Neural progenitor cell (in vitro differentiated cells): ENCODE measurements at regions not wholly inside any gene's neighbourhood (a gene's known extent, or its start where the extent isn't known, plus 50 kb on each side); places are given as distances from the start of the nearest gene placed in this dataset.

Source experiments
- DNase-seq: peaks from one replicate; pipeline ENCODE4 v3.0.0-alpha.2; 2016; ENCODE audit warnings: low spot score
- H2AFZ ChIP-seq: fragments of 200-600 bp; sonication (generic); replicated peaks from 2 replicates; pipeline ENCODE4 v1.6.1; 2016; ENCODE audit warnings: antibody characterized with exemption
- H3F3A ChIP-seq: fragments of 200-600 bp; sonication (generic); 2 replicates; pipeline ENCODE4 v1.6.1; 2016; ENCODE audit warnings: antibody characterized with exemption, low read depth
- H3K27ac ChIP-seq: fragments of 200-600 bp; sonication (generic); 2 replicates; pipeline ENCODE4 v1.5.1; 2016; ENCODE audit warnings: mild to moderate bottlenecking
- H3K27me3 ChIP-seq: fragments of 200-600 bp; sonication (generic); 2 replicates; pipeline ENCODE4 v1.6.1; 2016; ENCODE audit warnings: mild to moderate bottlenecking, moderate library complexity
- H3K36me3 ChIP-seq: fragments of 200-600 bp; sonication (generic); 2 replicates; pipeline ENCODE4 v1.5.1; 2016
- H3K4me1 ChIP-seq: fragments of 200-600 bp; sonication (generic); 2 replicates; pipeline ENCODE4 v1.6.1; 2016; ENCODE audit warnings: mixed run types
- H3K4me2 ChIP-seq: fragments of 200-600 bp; sonication (generic); 2 replicates; pipeline ENCODE4 v1.6.1; 2016
- H3K4me3 ChIP-seq: fragments of 200-600 bp; sonication (generic); 2 replicates; pipeline ENCODE4 v1.5.1; 2016
- H3K79me2 ChIP-seq: fragments of 200-600 bp; sonication (generic); 2 replicates; pipeline ENCODE4 v1.6.1; 2016; ENCODE audit warnings: low read depth
- H3K9ac ChIP-seq: fragments of 200-600 bp; sonication (generic); 2 replicates; pipeline ENCODE4 v1.6.1; 2016
- H3K9me3 ChIP-seq: fragments of 200-600 bp; sonication (generic); 2 replicates; pipeline ENCODE4 v1.5.1; 2016; ENCODE audit warnings: low read depth
- H4K20me1 ChIP-seq: fragments of 200-600 bp; sonication (generic); 2 replicates; pipeline ENCODE4 v1.6.1; 2016; ENCODE audit warnings: low read depth
- H3K27ac Mint-ChIP-seq: 3 replicates; pipeline ENCODE4 v1.8.0; 2021; ENCODE audit warnings: mixed read lengths
- H3K27me3 Mint-ChIP-seq: 2 replicates; pipeline ENCODE4 v1.8.0; 2022; ENCODE audit warnings: low read depth, mild to moderate bottlenecking, inconsistent platforms, moderate library complexity, mixed read lengths; ENCODE audit not compliant: insufficient read depth
- H3K36me3 Mint-ChIP-seq: 3 replicates; pipeline ENCODE4 v1.8.0; 2021; ENCODE audit warnings: mixed read lengths
- H3K4me1 Mint-ChIP-seq: 3 replicates; pipeline ENCODE4 v1.8.0; 2021; ENCODE audit warnings: mixed read lengths
- H3K4me3 Mint-ChIP-seq: 3 replicates; pipeline ENCODE4 v1.8.0; 2021; ENCODE audit warnings: mild to moderate bottlenecking, moderate library complexity, mixed read lengths
- H3K9me3 Mint-ChIP-seq: 3 replicates; pipeline ENCODE4 v1.8.0; 2020; ENCODE audit warnings: mixed read lengths
- EZH2 ChIP-seq: fragments of 200-600 bp; sonication (generic); IDR thresholded peaks from 2 replicates; pipeline ENCODE4 v1.6.1; 2017; ENCODE audit warnings: antibody characterized with exemption, mild to moderate bottlenecking, moderate library complexity
- EZH2phosphoT487 ChIP-seq: fragments of 200-600 bp; sonication (generic); IDR thresholded peaks from 2 replicates; pipeline ENCODE4 v1.6.1; 2017; ENCODE audit warnings: antibody characterized with exemption
- TF ChIP-seq, protein P1 (sequence below): fragments of 200-600 bp; sonication (generic); IDR thresholded peaks from 2 replicates; pipeline ENCODE4 v1.5.1; 2017; ENCODE audit warnings: antibody characterized with exemption, mild to moderate bottlenecking

DNA sequence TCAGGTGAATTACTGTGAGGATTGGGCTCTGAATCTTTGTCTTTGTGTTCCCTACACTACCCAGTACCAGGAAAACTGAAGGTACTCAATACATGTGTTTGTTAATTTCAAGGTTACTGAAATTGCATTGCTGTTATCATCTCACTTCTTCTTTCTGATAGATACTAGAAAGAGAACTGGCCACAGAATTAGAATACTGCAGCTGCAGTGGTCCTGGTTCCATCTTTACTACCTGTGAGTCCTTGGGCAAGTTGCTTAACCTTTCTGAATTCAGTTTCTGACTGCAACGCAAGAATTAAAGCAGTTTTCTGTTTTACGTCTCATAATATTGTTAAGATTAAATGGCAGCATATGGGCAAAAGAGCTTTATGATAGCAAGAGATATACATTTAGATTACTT lies 263.5 kb downstream of the LMO4 start:
- no peak for DNase-seq
- H3K9ac ChIP-seq = no peak overlapping the region
- H3K9me3 ChIP-seq = no peaks in the 10 kb centered on the region
- Mint-ChIP-seq H3K9me3 (no peaks in the 10 kb centered on the region), H3K4me1 (no peaks in the 10 kb centered on the region), H3K36me3 (no peaks in the 10 kb centered on the region), H3K4me3 (no peak overlapping the region), H3K27ac (no peak overlapping the region), H3K27me3 (no peaks in the 10 kb centered on the region)
- no peaks in the 10 kb centered on the region for H3K36me3 ChIP-seq
- H3K27me3 ChIP-seq = no peaks in the 10 kb centered on the region
- no peak overlapping the region for H2AFZ ChIP-seq
- no peaks in the 10 kb centered on the region for H4K20me1 ChIP-seq
- H3K4me1 ChIP-seq = no peaks in the 10 kb centered on the region
- TF ChIP-seq EZH2 = no peak
- TF ChIP-seq, protein P1, sequence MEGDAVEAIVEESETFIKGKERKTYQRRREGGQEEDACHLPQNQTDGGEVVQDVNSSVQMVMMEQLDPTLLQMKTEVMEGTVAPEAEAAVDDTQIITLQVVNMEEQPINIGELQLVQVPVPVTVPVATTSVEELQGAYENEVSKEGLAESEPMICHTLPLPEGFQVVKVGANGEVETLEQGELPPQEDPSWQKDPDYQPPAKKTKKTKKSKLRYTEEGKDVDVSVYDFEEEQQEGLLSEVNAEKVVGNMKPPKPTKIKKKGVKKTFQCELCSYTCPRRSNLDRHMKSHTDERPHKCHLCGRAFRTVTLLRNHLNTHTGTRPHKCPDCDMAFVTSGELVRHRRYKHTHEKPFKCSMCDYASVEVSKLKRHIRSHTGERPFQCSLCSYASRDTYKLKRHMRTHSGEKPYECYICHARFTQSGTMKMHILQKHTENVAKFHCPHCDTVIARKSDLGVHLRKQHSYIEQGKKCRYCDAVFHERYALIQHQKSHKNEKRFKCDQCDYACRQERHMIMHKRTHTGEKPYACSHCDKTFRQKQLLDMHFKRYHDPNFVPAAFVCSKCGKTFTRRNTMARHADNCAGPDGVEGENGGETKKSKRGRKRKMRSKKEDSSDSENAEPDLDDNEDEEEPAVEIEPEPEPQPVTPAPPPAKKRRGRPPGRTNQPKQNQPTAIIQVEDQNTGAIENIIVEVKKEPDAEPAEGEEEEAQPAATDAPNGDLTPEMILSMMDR = no peak
- no peaks in the 10 kb centered on the region for H3F3A ChIP-seq
- H3K27ac ChIP-seq = no peak overlapping the region
- H3K79me2 ChIP-seq = no peaks in the 10 kb centered on the region
- no peak overlapping the region for H3K4me2 ChIP-seq
- H3K4me3 ChIP-seq = no peak overlapping the region

DNA sequence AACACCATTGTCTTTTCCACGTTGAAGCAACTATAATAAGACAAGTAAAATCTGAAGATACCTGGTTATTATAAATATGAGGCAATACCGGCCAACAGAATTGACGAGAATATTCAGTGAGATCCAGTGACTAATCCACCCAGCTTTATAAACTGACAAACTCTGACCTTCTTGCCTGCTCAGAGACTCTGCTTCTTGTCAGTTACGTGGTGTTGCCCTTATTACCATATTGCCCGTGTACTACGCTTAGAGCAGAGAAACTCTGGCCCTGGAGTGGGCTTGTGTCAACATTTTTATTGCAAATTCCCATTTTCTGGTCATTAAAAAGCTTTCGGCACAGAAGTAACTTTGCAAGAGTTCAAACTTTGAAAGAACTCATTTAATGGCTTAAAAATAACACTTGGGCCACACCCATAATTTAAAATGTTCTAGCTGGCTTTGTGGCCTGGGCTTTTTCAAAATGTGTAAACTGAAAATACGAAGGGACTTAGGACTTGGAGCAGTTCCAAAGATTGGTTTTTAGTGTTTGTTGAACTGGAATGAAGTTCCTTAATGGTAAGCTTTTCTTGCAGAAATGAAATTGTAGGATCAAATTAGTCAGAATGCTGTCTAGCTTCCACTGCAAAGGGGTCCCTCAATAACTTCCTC lies 266.2 kb downstream of the LMO4 start:
- H3K4me1 Mint-ChIP-seq = peaks cover 17% of the 10 kb centered on the region
- Histone ChIP-seq H3K36me3 (no peaks in the 10 kb centered on the region), H3K4me1 (peaks cover 21% of the 10 kb centered on the region), H3K27me3 (no peaks in the 10 kb centered on the region), H3K4me3 (no peak overlapping the region), H2AFZ (no peak overlapping the region), H3K27ac (no peak overlapping the region), H4K20me1 (no peaks in the 10 kb centered on the region), H3K9me3 (no peaks in the 10 kb centered on the region), H3K4me2 (no peak overlapping the region), H3F3A (peaks cover 9% of the 10 kb centered on the region), H3K9ac (no peak overlapping the region), H3K79me2 (no peaks in the 10 kb centered on the region)
- H3K27me3 Mint-ChIP-seq = no peaks in the 10 kb centered on the region
- H3K27ac Mint-ChIP-seq = no peak overlapping the region
- DNase-seq = no peak
- H3K36me3 Mint-ChIP-seq = no peaks in the 10 kb centered on the region
- no peak overlapping the region for H3K4me3 Mint-ChIP-seq
- TF ChIP-seq, protein P1 = no peak
- no peak for TF ChIP-seq EZH2
- no peaks in the 10 kb centered on the region for H3K9me3 Mint-ChIP-seq

DNA sequence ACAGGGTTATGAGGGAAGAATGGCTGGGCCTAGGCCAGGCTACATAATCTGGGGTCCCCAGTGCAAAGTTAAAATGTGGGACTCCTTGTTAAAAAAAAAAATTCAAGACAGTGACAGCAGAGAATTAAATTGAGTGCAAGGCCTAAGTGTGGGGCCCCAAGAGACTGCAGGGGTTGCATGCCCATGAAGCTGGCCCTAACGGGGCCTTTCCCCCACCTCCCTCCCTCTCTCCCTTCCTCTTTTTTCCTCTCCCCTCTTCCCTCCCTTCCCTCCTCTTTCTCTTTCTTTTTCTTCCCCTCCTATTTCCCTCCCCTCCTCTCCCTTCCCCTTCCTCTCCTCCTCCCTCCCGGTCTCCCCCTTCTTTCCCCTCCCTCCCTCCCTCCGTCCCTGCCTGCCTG lies 266.7 kb downstream of the LMO4 start:
- Mint-ChIP-seq H3K4me3 (no peak overlapping the region), H3K36me3 (no peaks in the 10 kb centered on the region), H3K9me3 (no peaks in the 10 kb centered on the region), H3K4me1 (peaks cover 22% of the 10 kb centered on the region), H3K27me3 (no peaks in the 10 kb centered on the region), H3K27ac (no peak overlapping the region)
- TF ChIP-seq, protein P1 = no peak
- TF ChIP-seq EZH2phosphoT487 (no peak), EZH2 (no peak)
- Histone ChIP-seq H3K79me2 (no peaks in the 10 kb centered on the region), H3K36me3 (no peaks in the 10 kb centered on the region), H2AFZ (no peak overlapping the region), H4K20me1 (no peaks in the 10 kb centered on the region), H3K27me3 (no peaks in the 10 kb centered on the region), H3K9me3 (no peaks in the 10 kb centered on the region), H3K4me1 (peaks cover 26% of the 10 kb centered on the region), H3K27ac (no peak overlapping the region), H3F3A (peaks cover 14% of the 10 kb centered on the region), H3K9ac (no peak overlapping the region), H3K4me2 (no peak overlapping the region), H3K4me3 (no peak overlapping the region)
- no peak for DNase-seq
